Fibroblast of villous mesenchyme (primary cell): ENCODE measurements at regions not wholly inside any gene's neighbourhood (a gene's known extent, or its start where the extent isn't known, plus 50 kb on each side); places are given as distances from the start of the nearest gene placed in this dataset.

ENCODE experiments used
- DNase-seq: peaks from one replicate; pipeline ENCODE4 v3.0.0-alpha.2; 2010; ENCODE audit warnings: low read depth
- H3K4me3 ChIP-seq: 2 replicates; pipeline ENCODE4 v1.5.1; 2011; ENCODE audit warnings: low read depth, mild to moderate bottlenecking, low read length
- TF ChIP-seq, protein P1 (sequence below): IDR thresholded peaks from 2 replicates; pipeline ENCODE4 v1.5.1; 2012; ENCODE audit warnings: low read depth, mild to moderate bottlenecking, low read length; ENCODE audit not compliant: insufficient read depth

DNA sequence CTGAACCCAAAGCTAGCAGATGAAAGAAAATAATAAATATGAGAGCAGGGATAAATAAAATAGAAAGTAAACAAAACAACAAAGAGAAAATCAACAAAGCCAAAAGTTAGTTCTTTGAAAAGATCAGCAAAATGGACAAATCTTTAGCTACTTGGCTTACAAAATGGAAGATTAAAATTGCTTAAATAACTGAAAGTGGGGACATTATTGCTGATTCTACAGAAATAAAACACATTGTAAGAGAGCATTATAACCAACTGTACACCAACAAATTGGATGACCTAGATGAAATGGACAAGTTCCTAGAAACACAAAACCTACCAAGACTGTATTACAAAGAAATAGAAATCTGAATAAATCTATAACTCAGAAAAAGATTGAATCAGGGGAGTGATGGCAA lies 238.3 kb upstream of the C1orf87 start:
- TF ChIP-seq, protein P1, sequence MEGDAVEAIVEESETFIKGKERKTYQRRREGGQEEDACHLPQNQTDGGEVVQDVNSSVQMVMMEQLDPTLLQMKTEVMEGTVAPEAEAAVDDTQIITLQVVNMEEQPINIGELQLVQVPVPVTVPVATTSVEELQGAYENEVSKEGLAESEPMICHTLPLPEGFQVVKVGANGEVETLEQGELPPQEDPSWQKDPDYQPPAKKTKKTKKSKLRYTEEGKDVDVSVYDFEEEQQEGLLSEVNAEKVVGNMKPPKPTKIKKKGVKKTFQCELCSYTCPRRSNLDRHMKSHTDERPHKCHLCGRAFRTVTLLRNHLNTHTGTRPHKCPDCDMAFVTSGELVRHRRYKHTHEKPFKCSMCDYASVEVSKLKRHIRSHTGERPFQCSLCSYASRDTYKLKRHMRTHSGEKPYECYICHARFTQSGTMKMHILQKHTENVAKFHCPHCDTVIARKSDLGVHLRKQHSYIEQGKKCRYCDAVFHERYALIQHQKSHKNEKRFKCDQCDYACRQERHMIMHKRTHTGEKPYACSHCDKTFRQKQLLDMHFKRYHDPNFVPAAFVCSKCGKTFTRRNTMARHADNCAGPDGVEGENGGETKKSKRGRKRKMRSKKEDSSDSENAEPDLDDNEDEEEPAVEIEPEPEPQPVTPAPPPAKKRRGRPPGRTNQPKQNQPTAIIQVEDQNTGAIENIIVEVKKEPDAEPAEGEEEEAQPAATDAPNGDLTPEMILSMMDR: no peak
- H3K4me3 ChIP-seq: no peak overlapping the region
- DNase-seq: no peak

DNA sequence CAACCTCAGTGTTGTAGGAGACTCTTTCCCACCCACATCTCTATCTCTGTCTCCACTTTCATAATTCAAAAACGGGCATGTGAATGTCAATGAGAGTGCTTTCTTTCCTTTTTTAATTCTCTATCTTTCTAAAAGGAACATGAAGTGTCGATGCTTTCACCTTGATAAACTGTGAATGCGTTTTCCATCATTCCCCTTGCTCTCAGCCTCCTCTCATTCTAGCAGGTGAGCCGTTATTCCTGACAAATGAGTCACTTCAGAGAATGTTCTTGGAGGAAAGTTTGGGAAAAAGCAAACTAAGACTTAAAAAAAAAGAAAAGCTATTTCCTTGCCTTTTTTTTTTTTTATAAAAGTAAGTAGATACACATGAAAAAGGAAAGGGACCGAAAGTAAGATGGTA lies 226.0 kb upstream of the C1orf87 start:
- H3K4me3 ChIP-seq: no peak overlapping the region
- TF ChIP-seq, protein P1: no peak
- DNase-seq: no peak

DNA sequence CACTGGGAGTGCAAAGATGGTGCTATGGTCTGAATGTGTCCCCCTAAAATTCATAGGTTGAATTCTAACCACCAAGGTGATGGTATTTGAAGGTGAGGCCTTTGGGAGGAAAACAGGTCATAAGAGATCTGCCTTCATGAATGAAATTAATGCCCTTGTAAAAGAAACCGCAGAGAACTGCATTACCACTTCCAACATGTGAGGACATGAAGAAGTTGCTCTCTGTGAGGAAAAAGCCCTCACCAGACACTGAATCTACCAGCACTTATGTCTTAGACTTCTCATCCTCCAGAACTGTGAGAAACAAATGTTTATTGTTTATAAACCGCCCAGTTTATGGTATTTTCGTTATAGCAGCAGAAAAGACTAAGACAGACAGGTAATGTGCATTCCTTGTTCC lies 224.7 kb upstream of the C1orf87 start:
- H3K4me3 ChIP-seq: no peak overlapping the region
- no peak for DNase-seq
- TF ChIP-seq, protein P1: no peak

DNA sequence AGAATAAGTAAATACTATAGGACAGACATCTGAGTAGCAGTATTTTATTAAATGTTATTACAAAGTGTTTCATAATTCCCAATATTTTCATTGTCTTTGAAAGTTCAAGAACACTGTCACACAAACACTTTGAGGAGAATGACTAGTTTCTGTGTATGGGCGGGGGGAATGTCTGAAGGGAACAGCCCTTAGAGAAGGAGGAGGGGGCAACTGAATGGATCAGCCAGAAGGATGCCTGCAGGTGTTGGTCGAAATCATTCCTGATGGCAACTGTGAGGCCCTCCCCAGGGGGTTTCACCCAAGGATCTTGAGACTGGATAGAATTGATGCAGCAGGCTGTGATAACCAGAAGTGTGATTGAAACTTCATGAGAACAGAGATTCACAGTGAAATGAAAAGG lies 223.2 kb upstream of the C1orf87 start:
- no peak for DNase-seq
- no peak overlapping the region for H3K4me3 ChIP-seq
- TF ChIP-seq, protein P1: no peak

DNA sequence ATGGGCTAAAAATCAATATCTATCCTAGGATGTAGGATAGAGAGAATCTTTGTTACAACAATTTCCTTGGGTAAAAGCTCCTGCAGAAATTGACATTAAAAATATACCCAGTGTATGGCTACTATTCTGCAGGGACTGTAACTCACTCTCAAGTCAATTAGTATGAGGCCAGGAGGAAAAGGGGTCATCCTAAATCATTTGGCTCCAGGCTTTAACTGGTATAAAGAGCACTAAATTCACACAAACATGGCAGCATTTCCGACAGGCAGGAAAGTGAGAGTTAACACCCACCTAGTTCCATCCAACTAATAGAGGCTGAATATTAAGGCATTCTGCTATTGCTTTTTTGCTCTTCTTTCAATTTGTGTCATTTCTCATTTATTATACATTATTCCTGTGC lies 218.6 kb upstream of the C1orf87 start:
- no peak for DNase-seq
- TF ChIP-seq, protein P1: no peak
- H3K4me3 ChIP-seq: no peak overlapping the region

DNA sequence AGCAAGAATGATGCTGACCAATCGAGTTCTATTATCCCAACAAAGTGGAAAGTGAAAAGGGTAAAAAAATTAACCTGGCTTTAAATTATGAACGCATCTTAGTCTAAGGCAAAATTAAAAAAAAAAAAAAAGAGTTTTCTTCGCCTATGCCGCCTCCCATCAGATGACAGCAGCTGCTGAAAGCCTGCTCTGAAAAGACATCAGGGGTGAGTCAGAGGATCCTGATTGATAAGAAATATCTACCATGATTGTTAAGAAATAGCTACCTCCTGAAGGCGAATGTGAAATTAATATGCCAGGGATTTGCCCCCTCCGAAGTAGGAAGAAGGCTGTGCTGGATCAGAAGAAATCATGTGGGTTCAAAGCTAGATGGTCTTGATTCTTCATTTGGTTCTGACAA lies 216.8 kb upstream of the C1orf87 start:
- DNase-seq: no peak
- no peak overlapping the region for H3K4me3 ChIP-seq
- TF ChIP-seq, protein P1: no peak

DNA sequence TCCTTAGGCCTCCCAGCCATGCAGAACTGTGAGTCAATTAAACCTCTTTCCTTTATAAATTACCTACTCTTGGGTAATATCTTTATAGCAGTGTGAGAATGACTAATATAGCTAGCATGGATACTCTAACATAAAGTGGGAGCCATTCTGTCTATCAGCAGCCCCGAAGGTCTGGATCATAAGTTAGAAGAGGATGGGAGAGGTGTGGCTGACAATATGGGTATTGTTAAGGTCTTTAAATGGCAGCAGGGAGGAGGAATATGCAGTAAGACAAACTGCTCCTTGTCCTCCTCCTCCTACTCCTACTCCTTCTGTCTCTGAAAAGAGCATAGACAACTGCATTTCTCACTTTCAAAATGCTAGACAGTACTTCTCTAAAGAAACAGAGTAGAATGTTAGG lies 214.0 kb upstream of the C1orf87 start:
- H3K4me3 ChIP-seq: no peak overlapping the region
- no peak for DNase-seq
- TF ChIP-seq, protein P1: no peak
